SK-MEL-5 (cell line): ENCODE measurements at regions not wholly inside any gene's neighbourhood (a gene's known extent, or its start where the extent isn't known, plus 50 kb on each side); places are given as distances from the start of the nearest gene placed in this dataset.

ENCODE experiments used
- DNase-seq: peaks from one replicate; pipeline ENCODE4 v3.0.0-alpha.2; 2016; ENCODE audit warnings: low read depth, low spot score
- in situ Hi-C: cut with HindIII; loops from 2 replicates; pipeline ENCODE4 v1.10.0; 2016; ENCODE audit warnings: low sequenced_read_pairs, high pct_unique_total_duplicates, low pct_unique_long_range_greater_than_20kb

- no peak for DNase-seq
- in situ Hi-C loops = no loop called here
These were observed 100.9 kb downstream of the TSN start for GRCh38 chr2:121856360-121856759.

DNA sequence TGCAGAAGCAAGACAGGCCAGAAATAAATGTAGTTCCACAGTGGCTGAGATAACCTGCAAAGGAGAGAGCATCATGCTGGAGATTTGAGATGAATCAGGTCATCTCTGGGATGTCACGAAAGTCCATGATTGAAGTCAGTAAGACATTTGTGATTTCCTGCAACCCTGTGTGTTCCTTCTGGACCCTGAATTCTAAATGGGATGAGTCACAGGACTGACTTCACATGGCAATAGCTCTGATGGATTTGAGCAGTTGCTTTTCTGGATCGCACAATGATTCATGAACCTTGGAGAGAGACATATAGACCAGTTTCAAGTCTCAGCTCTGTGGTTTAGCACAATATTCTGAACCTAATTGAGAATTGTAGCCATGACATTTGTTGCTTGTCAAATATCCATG, 102.9 kb downstream of the TSN start:
- DNase-seq = no peak
- in situ Hi-C loops = no loop called here

DNA sequence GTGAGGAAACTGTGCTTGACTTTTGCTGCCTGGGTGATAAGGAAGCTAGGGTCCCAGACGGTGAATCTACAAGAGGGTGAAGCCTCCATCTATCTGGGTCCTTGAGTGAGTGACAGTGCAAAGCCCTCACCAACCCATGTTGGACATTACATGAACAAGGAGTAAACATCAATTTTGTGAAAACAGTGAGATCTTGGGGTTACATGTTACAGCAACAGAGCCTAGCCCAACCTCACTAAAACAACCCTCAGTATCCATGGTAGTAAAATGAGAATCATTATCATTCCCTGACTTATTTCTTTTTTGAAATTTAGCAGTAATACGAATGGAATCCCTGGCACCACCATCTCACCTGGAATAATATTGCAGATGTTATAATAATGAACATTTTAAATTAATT, 103.4 kb downstream of the TSN start:
- in situ Hi-C loops = no loop called here
- no peak for DNase-seq

- DNase-seq = peak; percentile 25
- in situ Hi-C loops = no loop called here
These were observed 104.7 kb downstream of the TSN start for GRCh38 chr2:121860033-121860757.

DNA sequence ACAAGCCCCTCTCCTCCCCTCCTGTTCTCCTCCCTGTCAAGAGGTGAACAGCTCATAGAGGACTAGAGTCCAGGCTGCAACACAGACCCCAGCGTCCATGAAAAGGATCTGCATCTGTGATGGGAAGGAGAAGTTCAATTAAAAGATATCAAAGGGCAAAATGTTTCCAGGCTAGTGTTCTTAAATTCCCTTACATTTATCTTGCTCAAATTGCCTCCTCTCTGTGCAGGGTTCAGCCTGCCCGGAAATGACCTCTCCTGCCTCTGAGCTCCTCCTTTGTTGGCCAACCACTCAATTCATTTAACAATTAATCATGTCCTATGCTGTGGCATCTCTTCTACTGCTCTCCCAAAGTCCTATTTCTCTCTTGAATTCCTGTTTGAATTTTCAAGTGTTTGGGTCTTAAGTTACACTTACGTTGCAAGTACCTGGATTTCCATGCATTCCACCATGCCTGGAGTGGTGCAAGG, 105.3 kb downstream of the TSN start:
- no peak for DNase-seq
- in situ Hi-C loops = no loop called here

GRCh38 chr2:121862286-121862685, 106.8 kb downstream of the TSN start:
- in situ Hi-C loops = no loop called here
- DNase-seq = no peak

- in situ Hi-C loops = no loop called here
These were observed 110.5 kb downstream of the TSN start for GRCh38 chr2:121865914-121866313.

DNA sequence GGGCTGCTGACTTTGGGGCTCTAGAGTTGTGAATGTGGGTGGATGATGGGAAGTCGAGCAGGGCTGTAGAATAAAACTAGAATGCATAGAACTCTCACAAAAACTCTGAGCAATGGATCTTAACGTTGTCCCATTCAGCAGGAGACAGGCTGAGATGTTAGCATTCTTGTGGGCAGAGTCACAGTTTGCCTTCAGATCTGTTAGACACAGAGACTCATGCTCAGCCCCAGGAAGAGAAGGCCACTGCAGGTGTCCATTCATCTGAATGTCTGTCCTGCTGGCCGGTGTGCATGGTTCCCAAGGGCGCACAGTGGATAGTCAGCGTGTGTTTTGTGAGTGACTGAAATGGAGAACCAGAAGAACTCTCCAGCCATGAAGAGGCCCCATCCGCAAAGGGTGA, 111.3 kb downstream of the TSN start:
- in situ Hi-C loops = no loop called here
- no peak for DNase-seq

More at GRCh38 chr2:121865914-121866313, 110.5 kb downstream of the TSN start:
- DNase-seq = no peak

DNA sequence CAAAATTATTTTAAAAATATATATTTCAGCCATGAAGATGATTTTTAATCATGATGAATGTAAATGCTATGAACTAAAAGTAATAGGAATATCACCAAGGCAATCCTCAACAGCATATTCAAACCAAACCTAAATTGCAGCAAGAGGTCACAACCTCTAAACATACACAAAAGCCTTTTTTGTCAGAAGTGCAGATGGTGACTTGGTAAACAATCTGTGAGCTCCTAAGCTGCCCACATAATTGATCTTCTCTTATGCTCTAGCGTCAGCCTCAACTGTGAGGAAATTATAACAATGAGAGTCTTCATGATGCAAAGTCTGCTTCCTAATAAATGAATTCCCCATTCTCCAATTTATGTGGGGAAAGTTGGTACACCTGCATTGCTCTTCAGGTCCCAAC, 113.2 kb downstream of the TSN start:
- in situ Hi-C loops = no loop called here
- peak; percentile 92 for DNase-seq

DNA sequence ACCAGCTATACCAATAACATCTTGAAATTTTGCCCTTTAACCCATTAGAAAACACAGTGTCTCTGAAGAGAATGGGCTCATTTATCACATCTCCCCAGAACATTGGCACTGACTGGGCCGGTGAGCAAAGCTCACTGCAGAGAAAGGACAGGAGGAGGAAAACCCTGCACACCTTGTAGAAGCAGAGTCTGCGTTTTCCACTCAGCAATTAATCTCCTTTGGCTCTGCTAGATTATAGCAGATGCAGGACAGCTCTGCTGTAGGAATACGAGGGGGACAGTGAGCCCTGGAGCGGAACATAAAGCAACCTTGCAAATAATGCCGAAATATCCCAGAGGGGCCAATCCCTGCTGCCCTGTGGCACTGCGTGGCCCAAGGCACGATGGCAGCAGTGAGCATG, 113.9 kb downstream of the TSN start:
- in situ Hi-C loops = no loop called here

GRCh38 chr2:121869873-121870272, 114.4 kb downstream of the TSN start:
- in situ Hi-C loops = no loop called here
- DNase-seq = no peak

More for the DNA sequence above, 113.9 kb downstream of the TSN start:
- peak; percentile 17 for DNase-seq

- no peak for DNase-seq
- in situ Hi-C loops = no loop called here
These were observed 117.2 kb downstream of the TSN start for GRCh38 chr2:121872651-121873050.

DNA sequence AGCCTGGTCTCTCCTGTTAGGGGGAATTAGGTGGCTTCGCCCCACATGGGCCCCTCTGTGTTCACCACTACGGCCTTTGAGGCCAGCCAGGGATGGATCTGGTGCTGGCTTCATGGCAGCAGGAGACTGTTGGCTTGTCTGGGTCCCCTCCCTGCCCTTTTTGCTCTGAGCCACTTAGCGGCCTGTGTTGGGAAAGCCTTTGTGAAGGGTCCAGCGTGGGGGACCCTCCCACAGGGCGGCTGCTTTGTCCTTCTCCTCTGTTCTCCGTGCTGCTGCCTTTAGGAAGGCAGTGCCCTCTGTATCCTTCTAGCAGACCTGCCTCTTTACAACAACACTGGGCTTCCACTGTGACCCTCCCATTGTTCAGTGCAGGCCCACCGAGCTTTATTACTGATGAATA, 118.4 kb downstream of the TSN start:
- DNase-seq = no peak
- in situ Hi-C loops = no loop called here

DNA sequence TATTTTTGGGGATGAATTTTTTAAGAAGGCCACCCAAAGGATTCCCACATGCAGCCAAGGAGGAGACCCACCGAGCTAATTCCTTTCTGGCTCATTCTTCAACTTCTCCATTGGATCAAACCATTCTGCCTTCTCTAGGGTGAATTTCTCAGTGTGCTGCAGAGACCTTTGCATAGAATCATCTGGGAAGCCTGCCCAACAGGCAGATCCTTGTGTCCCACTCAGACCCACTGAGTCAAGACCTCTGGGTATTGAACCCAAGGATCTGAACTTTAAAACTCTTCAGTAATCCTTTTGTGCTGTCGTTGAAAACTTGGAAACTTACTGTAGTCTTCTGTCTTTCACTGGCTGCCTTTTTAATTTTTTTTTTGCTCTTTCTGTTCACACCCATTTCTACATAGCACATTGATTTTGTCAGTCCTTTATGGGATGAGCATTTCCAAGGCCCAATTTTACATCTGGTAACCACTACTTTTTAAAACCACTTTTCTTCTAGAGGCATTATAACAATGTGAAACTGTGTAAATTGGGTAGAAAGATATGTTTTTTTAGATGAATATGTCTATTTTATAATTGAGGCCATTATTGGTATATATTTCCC, 120.2 kb downstream of the TSN start:
- no peak for DNase-seq
- in situ Hi-C loops = no loop called here

DNA sequence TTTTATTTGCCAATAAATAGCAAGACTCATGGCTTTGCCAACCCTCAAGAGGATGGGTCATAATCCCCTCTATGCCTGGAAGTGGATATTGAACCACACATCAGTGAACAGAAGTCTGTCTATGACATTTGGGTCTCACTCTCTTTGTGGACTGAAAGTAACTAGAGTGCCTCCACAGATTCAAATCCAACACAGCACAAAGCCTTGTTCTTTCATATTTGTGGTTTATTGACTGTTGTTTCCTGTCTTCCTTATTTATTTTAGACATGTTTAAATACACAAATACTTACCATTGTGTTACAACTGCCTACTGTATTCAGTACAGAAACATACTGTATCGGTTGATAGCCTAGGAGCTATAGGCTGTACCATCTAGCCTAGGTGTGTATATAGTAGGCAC, 121.9 kb downstream of the TSN start:
- DNase-seq = peak; percentile 74
- in situ Hi-C loops = no loop called here

GRCh38 chr2:121880283-121880682, 124.8 kb downstream of the TSN start:
- in situ Hi-C loops = no loop called here
- no peak for DNase-seq

DNA sequence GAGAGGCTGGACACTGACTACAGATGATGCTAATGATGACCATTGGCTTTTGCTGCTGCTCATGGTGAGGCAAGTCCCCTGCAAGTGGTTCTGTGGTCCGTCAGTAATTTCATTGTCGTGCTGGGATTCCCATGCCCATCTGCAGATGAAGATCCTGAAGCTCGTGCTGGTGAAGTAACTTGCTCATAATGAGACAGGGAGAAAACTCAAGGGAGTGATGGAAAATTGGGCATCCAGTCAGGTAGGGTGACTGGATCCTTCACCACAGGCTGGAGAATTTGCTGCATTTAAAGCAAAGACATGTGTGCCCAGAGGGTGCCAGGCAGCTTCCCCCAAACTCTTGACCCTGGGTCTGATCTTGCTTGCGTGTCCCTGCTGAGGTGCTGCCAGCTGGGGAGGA, 125.6 kb downstream of the TSN start:
- DNase-seq = no peak
- in situ Hi-C loops = no loop called here

DNA sequence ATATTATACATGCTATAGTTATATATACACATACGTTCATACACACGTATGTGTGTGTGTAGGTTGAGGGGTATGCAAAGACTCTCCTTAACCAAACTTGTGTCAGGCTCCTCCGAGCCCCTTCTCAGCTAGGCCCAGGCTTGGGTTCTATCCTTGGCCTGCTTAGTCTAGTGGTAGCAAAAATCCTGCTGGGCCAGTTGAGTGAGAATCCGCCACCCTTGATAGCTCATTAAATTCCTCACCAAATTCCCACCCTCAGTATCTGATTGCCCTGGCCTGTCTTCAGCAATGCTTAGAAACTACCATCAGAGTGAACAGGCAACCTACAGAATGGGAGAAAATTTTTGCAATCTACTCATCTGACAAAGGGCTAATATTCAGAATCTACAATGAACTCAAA, 126.5 kb downstream of the TSN start:
- in situ Hi-C loops = no loop called here
- DNase-seq = no peak

- no peak for DNase-seq
- in situ Hi-C loops = no loop called here
These were observed 128.6 kb downstream of the TSN start for GRCh38 chr2:121884078-121884477.
